NOMO-1 treated with DMSO at 0.1 percent for 48 hours (cell line): ENCODE measurements at regions not wholly inside any gene's neighbourhood (a gene's known extent, or its start where the extent isn't known, plus 50 kb on each side); places are given as distances from the start of the nearest gene placed in this dataset.
"Not testable (repeated sequence)": the region's sequence is repeated elsewhere in the genome, so short reads cannot be mapped to it uniquely, and the experiment has no call there.

ENCODE experiments used
- DNase-seq: peaks from one replicate; lab custom pipeline; 2025; ENCODE audit not compliant: unreplicated experiment; lab: John Stamatoyannopoulos, UW

DNA sequence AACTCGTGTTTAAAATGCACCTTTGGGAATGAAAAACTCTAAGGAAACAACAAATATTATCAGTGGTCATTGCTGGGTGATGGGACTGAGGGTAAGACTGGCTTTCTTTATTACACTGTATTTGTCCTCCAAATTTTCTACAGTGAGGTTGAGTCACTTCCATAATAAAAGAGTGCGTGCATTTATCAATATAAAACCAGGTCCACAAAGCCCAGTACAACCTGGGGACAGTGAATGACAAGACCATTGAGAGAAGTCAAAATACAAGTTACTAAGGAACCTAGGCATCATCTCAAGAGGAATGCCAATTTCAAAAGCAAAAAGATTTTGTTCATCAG, 76.4 kb downstream of the MAGED4 start:
- DNase-seq, result no peak

DNA sequence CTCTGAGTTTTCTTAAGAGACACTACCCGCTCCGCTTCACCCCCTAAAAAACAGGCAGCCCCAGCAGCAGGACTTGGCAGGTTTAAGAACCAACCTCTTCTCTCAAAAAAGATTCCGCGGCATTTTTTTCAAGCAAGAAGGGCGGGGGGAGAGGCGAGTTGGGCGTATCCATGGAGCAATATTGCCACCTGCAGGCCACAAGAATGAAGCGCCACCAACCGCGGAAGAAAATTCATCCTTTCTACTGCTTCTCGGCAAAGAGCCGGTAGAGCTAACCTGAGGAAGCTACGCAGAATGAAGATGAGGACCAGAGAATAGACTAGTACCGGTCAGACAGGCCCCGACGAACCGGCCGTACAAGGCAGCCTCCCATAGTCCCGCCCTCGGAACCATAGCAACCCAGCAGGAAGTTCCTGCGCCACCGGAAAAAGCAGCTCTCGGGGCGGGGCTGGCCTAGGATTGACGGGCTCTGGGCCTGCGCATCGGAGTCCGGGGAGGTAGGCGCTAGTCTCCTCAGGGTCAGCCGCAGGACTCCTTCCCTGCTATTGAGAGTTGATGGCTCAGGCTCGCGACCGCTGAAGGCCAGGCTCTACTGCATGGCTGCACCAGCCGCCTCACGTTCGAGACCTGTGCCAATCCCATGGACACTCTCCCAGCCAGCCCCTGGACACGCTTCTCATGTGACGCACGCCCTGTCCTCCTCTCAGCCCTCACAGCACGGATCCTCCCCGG, 76.9 kb downstream of the MAGED4 start:
- peak; percentile 85 for DNase-seq

DNA sequence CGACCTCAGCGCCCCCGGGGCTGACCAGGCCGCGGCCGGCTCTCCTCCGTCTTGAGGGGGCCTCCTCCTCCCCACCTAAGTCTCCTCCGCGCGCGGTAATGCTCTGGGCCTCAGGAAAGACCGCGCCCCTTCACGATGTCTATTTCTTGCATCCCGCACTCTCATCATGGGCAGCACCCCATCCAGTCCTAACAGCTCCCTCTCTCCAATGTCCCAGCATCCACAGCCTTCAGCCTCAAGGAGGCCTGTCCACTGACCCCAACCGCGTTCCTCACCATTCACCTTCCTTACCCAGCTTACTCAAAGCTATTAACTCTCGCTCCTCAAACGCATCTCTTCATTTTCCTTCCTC, 77.5 kb downstream of the MAGED4 start:
- DNase-seq, result no peak

DNA sequence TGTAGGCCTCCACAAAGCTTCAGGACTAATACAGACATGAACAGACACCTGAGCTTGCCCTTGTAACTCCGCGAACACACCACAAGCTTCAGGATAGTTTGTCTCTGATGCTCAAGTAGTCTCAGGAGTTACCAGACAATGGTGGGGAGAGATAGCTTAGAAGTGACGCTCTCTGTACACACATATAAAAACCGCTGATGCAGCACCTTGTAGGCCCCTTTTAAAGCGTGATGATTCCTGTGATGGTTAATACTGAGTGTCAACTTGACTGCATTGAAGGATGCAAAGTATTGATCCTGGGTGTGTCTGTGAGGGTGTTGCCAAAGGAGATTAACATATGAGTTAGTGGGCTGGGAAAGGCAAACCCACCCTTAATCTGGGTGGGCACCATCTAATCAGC, 78.7 kb downstream of the MAGED4 start:
- DNase-seq, result no peak

DNA sequence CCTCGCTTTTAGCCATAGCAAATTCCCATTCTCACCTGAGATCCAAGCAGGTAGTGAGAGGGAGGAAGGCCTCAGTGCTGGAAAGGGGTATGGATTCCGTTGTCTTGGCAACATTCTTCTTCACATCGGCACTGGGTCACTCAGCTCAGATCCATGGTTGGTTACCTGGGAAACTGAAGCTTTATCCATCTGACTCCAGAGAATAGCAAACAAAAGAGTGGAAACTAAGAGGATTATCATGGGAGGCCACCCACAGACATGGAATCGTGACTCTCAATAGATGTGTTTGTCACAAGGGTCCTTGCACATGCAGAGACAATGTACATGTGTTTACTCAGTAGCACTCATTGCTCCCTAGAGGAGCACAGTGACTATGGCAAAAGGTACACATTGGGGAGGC, 81.0 kb downstream of the MAGED4 start:
- DNase-seq, result no peak

DNA sequence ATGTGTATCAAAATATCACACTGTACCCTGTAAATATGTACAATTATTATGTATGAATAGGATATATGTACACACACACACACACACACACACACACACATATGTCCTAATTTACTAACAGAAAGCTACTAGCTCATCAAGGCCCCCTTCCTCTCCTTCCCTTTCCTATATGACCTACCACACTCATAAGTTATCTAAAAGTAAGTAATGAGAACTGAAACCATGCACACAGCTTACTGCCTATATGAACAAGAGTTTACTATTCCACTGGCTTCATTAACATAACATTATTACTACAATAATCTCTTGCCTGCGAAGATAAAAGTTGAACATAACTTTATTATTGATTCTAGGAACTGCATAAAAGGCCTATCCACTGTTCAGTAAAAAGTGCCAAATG, 83.8 kb downstream of the MAGED4 start:
- DNase-seq, result peak; percentile 28

DNA sequence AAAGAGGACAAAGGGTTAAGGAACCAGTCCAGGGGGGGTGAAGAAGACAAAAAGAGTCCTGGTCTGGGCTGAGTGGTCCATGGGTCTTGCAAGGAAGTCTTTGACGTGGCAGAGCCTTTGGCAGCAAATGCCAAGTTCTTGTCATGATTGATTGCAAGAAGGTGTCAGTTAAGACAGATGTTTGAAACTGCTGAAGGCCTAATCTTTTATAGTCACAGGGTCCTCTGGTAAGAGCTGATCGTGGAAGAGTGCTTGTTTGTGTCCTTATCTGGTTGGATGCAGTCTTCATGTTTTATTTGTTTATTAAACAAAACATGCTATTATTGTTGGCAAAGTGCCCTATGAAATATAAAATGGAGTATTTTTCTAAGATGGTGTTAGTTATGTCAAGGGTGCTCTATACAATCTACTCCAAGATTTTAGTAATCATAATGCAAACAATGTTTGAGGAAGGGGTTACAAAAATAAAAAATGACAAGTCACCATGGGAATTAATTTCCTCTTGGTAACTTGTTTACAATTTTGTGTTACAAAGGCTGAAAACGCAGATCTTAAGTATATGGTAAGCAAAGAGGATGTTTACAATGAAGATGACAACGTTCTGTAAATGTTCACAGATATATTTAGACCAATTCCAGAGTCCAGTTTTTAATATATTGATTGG, 85.9 kb downstream of the MAGED4 start:
- DNase-seq, result no peak

DNA sequence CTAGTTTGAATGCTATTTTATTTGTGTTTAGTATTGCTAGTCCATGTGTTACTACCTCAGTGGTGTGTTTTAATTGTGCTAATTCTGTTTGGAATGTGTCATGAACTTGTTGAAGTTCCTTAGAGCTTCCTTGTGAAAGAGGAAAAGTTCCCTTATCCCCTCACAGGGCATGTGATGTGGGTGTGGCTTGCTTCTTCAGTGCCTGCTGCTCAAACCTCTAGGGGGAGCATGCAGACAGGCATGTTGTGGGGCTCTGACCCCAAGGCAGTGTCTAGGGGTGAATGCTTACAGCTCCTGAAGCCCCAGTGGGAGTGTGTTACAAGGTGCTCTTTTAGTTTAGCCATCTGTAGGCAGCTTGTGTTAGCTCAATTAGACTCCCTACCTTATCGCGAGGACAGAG, 86.5 kb downstream of the MAGED4 start:
- no peak for DNase-seq

DNA sequence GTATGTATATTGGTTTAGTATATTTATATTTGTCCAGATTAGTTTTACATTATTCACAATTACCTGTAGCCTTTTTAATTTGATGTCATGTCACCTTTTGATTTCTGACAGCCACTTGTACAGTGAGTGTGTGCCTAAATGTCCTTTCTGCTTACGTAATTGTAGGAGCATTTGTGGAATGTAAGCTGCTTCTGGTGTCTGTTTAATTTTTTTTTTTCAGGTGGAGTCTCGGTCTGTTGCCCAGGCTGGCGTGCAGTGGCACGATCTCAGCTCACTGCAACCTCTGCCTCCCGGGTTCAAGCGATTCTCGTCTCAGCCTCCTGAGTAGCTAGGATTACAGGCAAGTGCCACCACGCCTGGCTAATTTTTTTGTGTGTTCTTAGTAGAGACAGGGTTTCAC, 91.2 kb upstream of the XAGE2 start:
- DNase-seq, result no peak

DNA sequence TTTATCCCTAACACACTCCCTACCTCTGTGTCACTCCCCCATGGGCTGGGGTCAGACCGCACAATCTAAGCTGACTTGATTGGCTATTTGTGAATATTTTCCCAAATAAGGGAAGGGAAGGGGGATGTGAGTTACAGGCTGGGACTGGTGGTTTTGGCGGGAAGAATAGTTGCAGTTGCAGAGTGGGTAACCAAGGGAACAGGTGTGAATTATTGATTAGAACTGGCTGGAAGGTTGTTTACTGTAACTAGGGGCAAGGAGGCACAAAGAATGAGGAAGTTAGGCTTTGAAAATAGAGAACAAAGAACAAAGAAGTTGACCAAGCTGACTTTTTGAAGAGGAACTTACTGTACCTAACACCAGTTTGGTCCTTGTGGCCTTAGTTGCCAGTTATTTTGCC, 88.0 kb upstream of the XAGE2 start:
- DNase-seq, result peak; percentile 54

DNA sequence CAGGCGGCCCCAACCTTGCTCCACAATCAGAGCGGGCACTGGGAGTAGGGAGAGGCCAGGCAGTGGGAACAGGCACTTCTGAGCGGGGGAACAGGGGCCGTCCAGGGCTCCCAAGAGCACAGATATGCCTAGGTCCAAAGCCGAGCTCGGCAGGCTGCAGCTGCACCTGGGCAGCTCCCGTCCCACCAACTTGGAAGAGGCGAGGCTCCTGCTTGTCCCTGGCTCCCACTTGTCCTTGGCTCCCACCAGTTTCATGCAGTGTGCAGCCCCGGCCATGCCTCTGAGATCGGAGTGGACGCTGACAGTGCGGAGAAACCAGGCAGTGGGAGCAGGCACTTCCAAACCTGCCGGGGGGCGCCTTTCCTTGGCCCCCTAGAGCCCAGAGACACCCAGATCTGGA, 84.0 kb upstream of the XAGE2 start:
- no peak for DNase-seq

DNA sequence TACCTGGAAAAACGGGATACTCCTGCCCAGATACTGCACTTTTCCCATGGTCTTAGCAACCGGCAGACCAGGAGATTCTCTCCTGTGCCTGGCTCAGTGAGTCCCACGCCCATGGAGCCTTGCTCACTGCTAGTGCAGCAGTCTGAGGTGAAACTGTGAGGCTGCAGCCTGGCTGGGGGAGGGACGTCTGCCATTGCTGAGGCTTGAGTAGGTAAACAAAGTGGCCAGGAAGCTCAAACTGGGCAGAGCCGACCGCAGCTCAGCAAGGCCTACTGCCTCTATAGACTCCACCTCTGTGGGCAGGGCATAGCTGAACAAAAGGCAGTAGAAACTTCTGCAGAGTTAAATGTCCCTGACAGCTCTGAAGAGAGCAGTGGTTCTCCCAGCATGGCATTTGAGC, 69.9 kb upstream of the XAGE2 start:
- DNase-seq, result not testable (repeated sequence)

DNA sequence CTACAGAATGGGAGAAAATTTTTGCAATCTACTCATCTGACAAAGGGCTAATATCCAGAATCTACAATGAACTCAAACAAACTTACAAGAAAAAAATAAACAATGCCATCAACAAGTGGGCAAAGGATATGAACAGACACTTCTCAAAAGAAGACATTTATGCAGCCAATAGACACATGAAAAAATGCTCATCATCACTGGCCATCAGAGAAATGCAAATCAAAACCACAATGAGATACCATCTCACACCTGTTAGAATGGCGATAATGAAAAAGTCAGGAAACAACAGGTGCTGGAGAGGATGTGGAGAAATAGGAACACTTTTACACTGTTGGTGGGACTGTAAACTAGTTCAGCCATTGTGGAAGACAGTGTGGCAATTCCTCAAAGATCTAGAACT, 60.3 kb upstream of the XAGE2 start:
- DNase-seq, result not testable (repeated sequence)
